Type B pancreatic cell (in vitro differentiated cells): ENCODE measurements at regions not wholly inside any gene's neighbourhood (a gene's known extent, or its start where the extent isn't known, plus 50 kb on each side); places are given as distances from the start of the nearest gene placed in this dataset.

Experiments
- DNase-seq: peaks from one replicate; pipeline ENCODE4 v3.0.0; 2021; ENCODE audit warnings: mixed read lengths; ENCODE audit not compliant: unreplicated experiment; ENCODE audit errors: extremely low spot score
- H3K27ac Mint-ChIP-seq: 2 replicates; pipeline ENCODE4 v1.8.0; 2021; ENCODE audit warnings: mild to moderate bottlenecking, mixed read lengths
- H3K27me3 Mint-ChIP-seq: 2 replicates; pipeline ENCODE4 v1.8.0; 2021; ENCODE audit warnings: mixed read lengths
- H3K36me3 Mint-ChIP-seq: 2 replicates; pipeline ENCODE4 v1.8.0; 2021; ENCODE audit warnings: mixed read lengths
- H3K4me1 Mint-ChIP-seq: one replicate; pipeline ENCODE4 v1.8.0; 2021; ENCODE audit warnings: mixed read lengths; ENCODE audit not compliant: unreplicated experiment
- H3K4me3 Mint-ChIP-seq: 2 replicates; pipeline ENCODE4 v1.8.0; 2021; ENCODE audit warnings: mild to moderate bottlenecking, mixed read lengths
- H3K9me3 Mint-ChIP-seq: 2 replicates; pipeline ENCODE4 v1.8.0; 2021; ENCODE audit warnings: mixed read lengths
- TF ChIP-seq, protein P1 (sequence below): fragments of 200-600 bp; sonication (generic); conservative IDR thresholded peaks from 2 replicates; pipeline ENCODE4 v1.5.0; 2021; ENCODE audit warnings: antibody characterized with exemption, mild to moderate bottlenecking

DNA sequence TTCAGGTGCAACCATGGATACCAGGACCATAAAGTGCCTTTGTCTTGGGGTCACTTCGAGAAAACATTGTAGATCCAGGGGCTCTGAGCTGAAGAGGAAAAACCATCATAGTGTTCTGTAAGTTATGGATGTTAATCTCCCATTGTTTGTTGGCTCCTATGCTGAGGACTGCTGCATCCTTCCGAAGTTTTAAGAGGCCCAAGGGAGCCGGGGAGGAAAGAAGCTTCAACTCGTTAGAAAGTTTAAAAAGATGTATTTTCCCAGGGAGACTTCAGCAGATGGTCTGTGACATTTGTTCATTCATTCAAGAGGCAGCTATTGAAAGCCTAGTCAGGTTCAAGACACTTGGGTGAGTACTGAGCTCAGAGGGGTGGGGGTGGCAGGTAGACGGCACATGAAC lies 378.8 kb upstream of the TBX3 start:
- no peaks in the 10 kb centered on the region for H3K36me3 Mint-ChIP-seq
- TF ChIP-seq, protein P1, sequence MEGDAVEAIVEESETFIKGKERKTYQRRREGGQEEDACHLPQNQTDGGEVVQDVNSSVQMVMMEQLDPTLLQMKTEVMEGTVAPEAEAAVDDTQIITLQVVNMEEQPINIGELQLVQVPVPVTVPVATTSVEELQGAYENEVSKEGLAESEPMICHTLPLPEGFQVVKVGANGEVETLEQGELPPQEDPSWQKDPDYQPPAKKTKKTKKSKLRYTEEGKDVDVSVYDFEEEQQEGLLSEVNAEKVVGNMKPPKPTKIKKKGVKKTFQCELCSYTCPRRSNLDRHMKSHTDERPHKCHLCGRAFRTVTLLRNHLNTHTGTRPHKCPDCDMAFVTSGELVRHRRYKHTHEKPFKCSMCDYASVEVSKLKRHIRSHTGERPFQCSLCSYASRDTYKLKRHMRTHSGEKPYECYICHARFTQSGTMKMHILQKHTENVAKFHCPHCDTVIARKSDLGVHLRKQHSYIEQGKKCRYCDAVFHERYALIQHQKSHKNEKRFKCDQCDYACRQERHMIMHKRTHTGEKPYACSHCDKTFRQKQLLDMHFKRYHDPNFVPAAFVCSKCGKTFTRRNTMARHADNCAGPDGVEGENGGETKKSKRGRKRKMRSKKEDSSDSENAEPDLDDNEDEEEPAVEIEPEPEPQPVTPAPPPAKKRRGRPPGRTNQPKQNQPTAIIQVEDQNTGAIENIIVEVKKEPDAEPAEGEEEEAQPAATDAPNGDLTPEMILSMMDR: no peak
- no peaks in the 10 kb centered on the region for H3K27me3 Mint-ChIP-seq
- no peak for DNase-seq
- H3K9me3 Mint-ChIP-seq: peaks cover 4% of the 10 kb centered on the region
- no peak overlapping the region for H3K27ac Mint-ChIP-seq
- H3K4me1 Mint-ChIP-seq: peaks cover 7% of the 10 kb centered on the region
- H3K4me3 Mint-ChIP-seq: no peak overlapping the region

- no peaks in the 10 kb centered on the region for H3K4me1 Mint-ChIP-seq
These were observed 376.6 kb upstream of the TBX3 start for GRCh38 chr12:115060477-115061168.

GRCh38 chr12:115057445-115057844 lies 373.5 kb upstream of the TBX3 start:
- H3K27ac Mint-ChIP-seq: no peak overlapping the region

More at GRCh38 chr12:115060477-115061168, 376.6 kb upstream of the TBX3 start:
- Mint-ChIP-seq H3K36me3 (no peaks in the 10 kb centered on the region), H3K27me3 (no peaks in the 10 kb centered on the region), H3K27ac (no peak overlapping the region), H3K9me3 (peaks cover 8% of the 10 kb centered on the region), H3K4me3 (no peak overlapping the region)
- TF ChIP-seq, protein P1: no peak
- DNase-seq: no peak

DNA sequence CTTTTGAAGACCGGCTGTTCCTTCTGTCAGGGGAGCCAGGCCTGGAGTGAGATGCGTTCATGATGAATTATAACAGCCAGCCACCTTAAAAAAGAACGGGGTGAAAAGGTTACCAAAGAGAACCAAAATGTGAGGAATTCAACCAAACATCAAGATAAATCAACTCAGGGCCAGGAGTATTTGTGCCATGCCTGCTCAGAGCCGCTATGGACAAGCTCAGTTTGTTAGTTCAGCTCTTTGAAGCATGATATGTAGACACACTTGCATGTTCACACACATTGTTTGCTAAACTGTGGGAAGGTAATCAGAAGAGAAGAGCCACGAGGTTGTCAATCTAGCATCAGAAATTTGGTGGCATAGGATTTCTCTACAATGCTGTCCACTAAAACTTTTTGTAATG lies 367.4 kb upstream of the TBX3 start:
- H3K36me3 Mint-ChIP-seq: no peaks in the 10 kb centered on the region
- no peak overlapping the region for H3K4me3 Mint-ChIP-seq
- H3K4me1 Mint-ChIP-seq: peaks cover 11% of the 10 kb centered on the region

More at GRCh38 chr12:115057445-115057844, 373.5 kb upstream of the TBX3 start:
- Mint-ChIP-seq H3K36me3 (no peaks in the 10 kb centered on the region), H3K4me3 (no peak overlapping the region), H3K9me3 (peaks cover 4% of the 10 kb centered on the region), H3K27me3 (no peaks in the 10 kb centered on the region), H3K4me1 (no peaks in the 10 kb centered on the region)
- TF ChIP-seq, protein P1: no peak
- DNase-seq: no peak

GRCh38 chr12:115049614-115050013 lies 365.6 kb upstream of the TBX3 start:
- no peaks in the 10 kb centered on the region for H3K9me3 Mint-ChIP-seq
- no peak overlapping the region for H3K4me3 Mint-ChIP-seq
- H3K27ac Mint-ChIP-seq: no peak overlapping the region
- no peak for DNase-seq
- TF ChIP-seq, protein P1: no peak
- peaks cover 11% of the 10 kb centered on the region for H3K4me1 Mint-ChIP-seq
- H3K27me3 Mint-ChIP-seq: peaks cover 3% of the 10 kb centered on the region
- no peaks in the 10 kb centered on the region for H3K36me3 Mint-ChIP-seq

More for the DNA sequence above, 367.4 kb upstream of the TBX3 start:
- Mint-ChIP-seq H3K27ac (no peak overlapping the region), H3K9me3 (peaks cover 4% of the 10 kb centered on the region), H3K27me3 (peaks cover 3% of the 10 kb centered on the region)
- no peak for DNase-seq
- TF ChIP-seq, protein P1: no peak
